ENCODE measurements at regions not wholly inside any gene's neighbourhood (a gene's known extent, or its start where the extent isn't known, plus 50 kb on each side); places are given as distances from the start of the nearest gene placed in this dataset.
"Not testable (repeated sequence)": the region's sequence is repeated elsewhere in the genome, so short reads cannot be mapped to it uniquely, and the experiment has no call there.

DNA sequence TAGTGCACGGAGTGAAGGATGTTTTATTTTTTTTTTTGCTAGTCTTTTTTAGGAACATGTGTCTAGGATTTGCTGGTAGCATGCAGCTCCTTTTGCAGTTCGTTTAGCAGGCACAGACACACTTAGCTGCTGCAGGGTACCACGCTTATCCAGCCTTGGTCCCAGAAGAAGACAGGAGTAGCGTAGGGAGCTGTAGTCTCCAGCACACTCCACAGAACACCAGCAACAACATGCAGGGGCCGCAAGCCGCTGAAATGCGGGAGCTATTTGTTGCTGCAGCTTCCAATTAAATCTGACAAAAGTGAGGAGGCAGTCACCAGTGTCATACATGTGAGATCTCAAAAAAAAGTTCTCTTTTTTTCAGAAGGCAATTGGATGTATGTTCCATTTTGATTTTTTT is 486.2 kb upstream of the KLF6 start:
- H3K27me3 Mint-ChIP-seq, result peaks cover 24% of the 10 kb centered on the region
- ATAC-seq (ENCODE audit: low read depth), result no peak
- no peak overlapping the region for H3K4me3 Mint-ChIP-seq
- H3K9me3 ChIP-seq (ENCODE audit: control extremely low read depth in 1 of 3, control insufficient read depth in 2 of 3, insufficient read depth in 1 of 3, low read length in 2 of 3), result no peaks in the 10 kb centered on the region
- no peaks in the 10 kb centered on the region for H3K36me3 ChIP-seq (replicated peaks in 1 of 2; ENCODE audit: control extremely low read depth in 1 of 2, control insufficient read depth in 1 of 2, extremely low read depth in 1 of 2, insufficient read depth in 2 of 2, low read length in 1 of 2)
- ChIA-PET POLR2A (no interaction called here), CTCF (no interaction called here)
- 78% methylated on average over 4 of the region's 7 CpGs for WGBS (ENCODE audit: insufficient coverage)
- H3K4me1 Mint-ChIP-seq, result peaks cover 5% of the 10 kb centered on the region
- H3K27ac Mint-ChIP-seq, result no peak overlapping the region
- no peaks in the 10 kb centered on the region for H3K79me2 ChIP-seq (ENCODE audit: control insufficient read depth, insufficient read depth, low read length)
- H3K9ac ChIP-seq (ENCODE audit: low read length), result no peak overlapping the region
- peaks cover 0 to 3% of the 10 kb centered on the region in 2 donors for H3K4me1 ChIP-seq (ENCODE audit: control insufficient read depth in 2 of 2, insufficient read depth in 2 of 2, low read length in 2 of 2)
- intact Hi-C loops (cut with micrococcal nuclease), result no loop called here
- DNase-seq, result no peak
- H3K9me3 Mint-ChIP-seq (ENCODE audit: insufficient read depth), result peaks cover 4% of the 10 kb centered on the region
- H3K4me2 ChIP-seq (replicated peaks; ENCODE audit: low read depth, low read length, poor library complexity, severe bottlenecking), result no peak overlapping the region
- H3K27ac ChIP-seq (ENCODE audit: low read length in 2 of 2), result no peak overlapping the region
- no peak for TF ChIP-seq EZH2 (IDR thresholded peaks at IDR 0.05; ENCODE audit: borderline replicate concordance, insufficient read depth, low read depth, low read length, poor library complexity, severe bottlenecking)
- TF ChIP-seq, protein P1, sequence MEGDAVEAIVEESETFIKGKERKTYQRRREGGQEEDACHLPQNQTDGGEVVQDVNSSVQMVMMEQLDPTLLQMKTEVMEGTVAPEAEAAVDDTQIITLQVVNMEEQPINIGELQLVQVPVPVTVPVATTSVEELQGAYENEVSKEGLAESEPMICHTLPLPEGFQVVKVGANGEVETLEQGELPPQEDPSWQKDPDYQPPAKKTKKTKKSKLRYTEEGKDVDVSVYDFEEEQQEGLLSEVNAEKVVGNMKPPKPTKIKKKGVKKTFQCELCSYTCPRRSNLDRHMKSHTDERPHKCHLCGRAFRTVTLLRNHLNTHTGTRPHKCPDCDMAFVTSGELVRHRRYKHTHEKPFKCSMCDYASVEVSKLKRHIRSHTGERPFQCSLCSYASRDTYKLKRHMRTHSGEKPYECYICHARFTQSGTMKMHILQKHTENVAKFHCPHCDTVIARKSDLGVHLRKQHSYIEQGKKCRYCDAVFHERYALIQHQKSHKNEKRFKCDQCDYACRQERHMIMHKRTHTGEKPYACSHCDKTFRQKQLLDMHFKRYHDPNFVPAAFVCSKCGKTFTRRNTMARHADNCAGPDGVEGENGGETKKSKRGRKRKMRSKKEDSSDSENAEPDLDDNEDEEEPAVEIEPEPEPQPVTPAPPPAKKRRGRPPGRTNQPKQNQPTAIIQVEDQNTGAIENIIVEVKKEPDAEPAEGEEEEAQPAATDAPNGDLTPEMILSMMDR (IDR thresholded peaks at IDR 0.05), result no peak
- H3K27me3 ChIP-seq (replicated peaks in 1 of 4; ENCODE audit: control extremely low read depth in 1 of 4, control insufficient read depth in 3 of 4, insufficient read depth in 4 of 4, low read length in 3 of 4), result no peaks in the 10 kb centered on the region
- no peak overlapping the region for H2AFZ ChIP-seq (ENCODE audit: insufficient read depth, low read depth, low read length, poor library complexity, severe bottlenecking)
- no peaks in the 10 kb centered on the region for H4K20me1 ChIP-seq (ENCODE audit: control insufficient read depth, insufficient read depth, low read length, poor library complexity, severe bottlenecking)
- no peak overlapping the region for H3K4me3 ChIP-seq (ENCODE audit: control extremely low read depth in 1 of 5, extremely low read depth in 1 of 5, insufficient read depth in 1 of 5, low read depth in 2 of 5, low read length in 4 of 5)

GRCh38 chr10:4270116-4270515 is 485.1 kb upstream of the KLF6 start:
- Histone ChIP-seq H3K9me3 (ENCODE audit: control extremely low read depth in 1 of 3, control insufficient read depth in 2 of 3, insufficient read depth in 1 of 3, low read length in 2 of 3) (no peaks in the 10 kb centered on the region), H3K36me3 (replicated peaks in 1 of 2; ENCODE audit: control extremely low read depth in 1 of 2, control insufficient read depth in 1 of 2, extremely low read depth in 1 of 2, insufficient read depth in 2 of 2, low read length in 1 of 2) (no peaks in the 10 kb centered on the region), H3K4me3 (ENCODE audit: control extremely low read depth in 1 of 5, extremely low read depth in 1 of 5, insufficient read depth in 1 of 5, low read depth in 2 of 5, low read length in 4 of 5) (no peak overlapping the region), H4K20me1 (ENCODE audit: control insufficient read depth, insufficient read depth, low read length, poor library complexity, severe bottlenecking) (no peaks in the 10 kb centered on the region), H3K27me3 (replicated peaks in 1 of 4; ENCODE audit: control extremely low read depth in 1 of 4, control insufficient read depth in 3 of 4, insufficient read depth in 4 of 4, low read length in 3 of 4) (no peaks in the 10 kb centered on the region), H3K9ac (ENCODE audit: low read length) (no peak overlapping the region), H2AFZ (ENCODE audit: insufficient read depth, low read depth, low read length, poor library complexity, severe bottlenecking) (no peak overlapping the region), H3K4me2 (replicated peaks; ENCODE audit: low read depth, low read length, poor library complexity, severe bottlenecking) (no peak overlapping the region), H3K4me1 (ENCODE audit: control insufficient read depth in 2 of 2, insufficient read depth in 2 of 2, low read length in 2 of 2) (peaks cover 0 to 7% of the 10 kb centered on the region in 2 donors), H3K27ac (ENCODE audit: low read length in 2 of 2) (no peak overlapping the region), H3K79me2 (ENCODE audit: control insufficient read depth, insufficient read depth, low read length) (no peaks in the 10 kb centered on the region)
- H3K4me1 Mint-ChIP-seq, result peaks cover 11% of the 10 kb centered on the region
- 76% methylated on average over 4 of the region's 4 CpGs for WGBS (ENCODE audit: insufficient coverage)
- TF ChIP-seq, protein P1 (IDR thresholded peaks at IDR 0.05), result no peak
- no peak for TF ChIP-seq EZH2 (IDR thresholded peaks at IDR 0.05; ENCODE audit: borderline replicate concordance, insufficient read depth, low read depth, low read length, poor library complexity, severe bottlenecking)
- H3K4me3 Mint-ChIP-seq, result no peak overlapping the region
- DNase-seq (no peak), ATAC-seq (ENCODE audit: low read depth) (no peak)
- H3K27ac Mint-ChIP-seq, result peak overlapping the region; percentile 12
- ChIA-PET POLR2A (no interaction called here), CTCF (no interaction called here)
- peaks cover 4% of the 10 kb centered on the region for H3K9me3 Mint-ChIP-seq (ENCODE audit: insufficient read depth)
- intact Hi-C loops (cut with micrococcal nuclease), result no loop called here
- H3K27me3 Mint-ChIP-seq, result peaks cover 24% of the 10 kb centered on the region

DNA sequence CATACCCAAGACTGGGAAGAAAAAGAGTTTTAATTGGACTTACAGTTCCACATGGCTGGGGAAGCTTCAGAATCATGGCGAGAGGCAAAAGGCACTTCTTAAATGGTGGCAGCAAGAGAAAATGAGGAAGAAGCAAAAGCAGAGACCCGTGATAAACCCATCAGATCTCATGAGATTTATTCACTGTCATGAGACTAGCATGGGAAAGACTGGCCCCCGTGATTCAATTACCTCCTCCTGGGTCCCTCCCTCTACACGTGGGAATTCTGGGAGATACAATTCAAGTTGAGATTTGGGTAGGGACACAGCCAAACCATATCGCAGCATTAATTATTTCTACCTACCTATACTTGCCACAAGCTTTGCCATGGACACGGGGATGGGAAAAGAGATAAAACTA is 483.5 kb upstream of the KLF6 start:
- H3K27ac Mint-ChIP-seq; H3K9me3 ChIP-seq (ENCODE audit: control extremely low read depth in 1 of 3, control insufficient read depth in 2 of 3, insufficient read depth in 1 of 3, low read length in 2 of 3); H3K27me3 ChIP-seq (replicated peaks in 1 of 4; ENCODE audit: control extremely low read depth in 1 of 4, control insufficient read depth in 3 of 4, insufficient read depth in 4 of 4, low read length in 3 of 4); H3K27ac ChIP-seq (ENCODE audit: low read length in 2 of 2); H3K9ac ChIP-seq (ENCODE audit: low read length); H4K20me1 ChIP-seq (ENCODE audit: control insufficient read depth, insufficient read depth, low read length, poor library complexity, severe bottlenecking); POLR2A ChIA-PET; DNase-seq; intact Hi-C loops (cut with micrococcal nuclease); H3K4me2 ChIP-seq (replicated peaks; ENCODE audit: low read depth, low read length, poor library complexity, severe bottlenecking); H3K9me3 Mint-ChIP-seq (ENCODE audit: insufficient read depth); H3K4me3 ChIP-seq (ENCODE audit: control extremely low read depth in 1 of 5, extremely low read depth in 1 of 5, insufficient read depth in 1 of 5, low read depth in 2 of 5, low read length in 4 of 5); CTCF ChIA-PET; H3K36me3 ChIP-seq (replicated peaks in 1 of 2; ENCODE audit: control extremely low read depth in 1 of 2, control insufficient read depth in 1 of 2, extremely low read depth in 1 of 2, insufficient read depth in 2 of 2, low read length in 1 of 2); H3K79me2 ChIP-seq (ENCODE audit: control insufficient read depth, insufficient read depth, low read length); H2AFZ ChIP-seq (ENCODE audit: insufficient read depth, low read depth, low read length, poor library complexity, severe bottlenecking); ATAC-seq (ENCODE audit: low read depth); H3K4me1 ChIP-seq (ENCODE audit: control insufficient read depth in 2 of 2, insufficient read depth in 2 of 2, low read length in 2 of 2); H3K4me3 Mint-ChIP-seq: not testable (repeated sequence)
- peaks cover 17% of the 10 kb centered on the region for H3K27me3 Mint-ChIP-seq
- WGBS (ENCODE audit: insufficient coverage), result 0% methylated on average over 1 of the region's 6 CpGs
- H3K4me1 Mint-ChIP-seq, result peaks cover 11% of the 10 kb centered on the region

All from B cell (primary cell).